ENCODE measurements at regions not wholly inside any gene's neighbourhood (a gene's known extent, or its start where the extent isn't known, plus 50 kb on each side); places are given as distances from the start of the nearest gene placed in this dataset.
"Not testable (repeated sequence)": the region's sequence is repeated elsewhere in the genome, so short reads cannot be mapped to it uniquely, and the experiment has no call there.

DNA sequence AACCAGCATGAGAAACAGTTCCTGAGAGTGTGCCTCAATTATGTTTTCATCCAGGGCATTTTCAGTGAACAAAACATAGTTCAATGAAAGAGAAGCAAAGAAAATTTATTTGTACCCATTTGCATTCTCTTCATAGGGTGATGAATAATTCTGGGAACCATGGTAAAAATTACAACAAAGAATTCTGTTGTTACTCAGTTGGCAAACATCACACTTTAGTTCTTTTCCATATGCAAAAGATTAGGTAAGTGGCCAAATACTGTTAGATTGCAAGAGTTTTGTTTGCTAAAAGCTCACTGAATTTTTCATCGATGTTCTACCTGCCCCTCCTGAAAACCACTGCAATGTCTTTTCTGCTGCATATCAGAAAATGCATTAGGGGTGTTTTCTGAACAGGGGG lies 132.4 kb upstream of the RGS6 start:
- H3K27ac ChIP-seq, result no peak overlapping the region
- TF ChIP-seq, protein P1, sequence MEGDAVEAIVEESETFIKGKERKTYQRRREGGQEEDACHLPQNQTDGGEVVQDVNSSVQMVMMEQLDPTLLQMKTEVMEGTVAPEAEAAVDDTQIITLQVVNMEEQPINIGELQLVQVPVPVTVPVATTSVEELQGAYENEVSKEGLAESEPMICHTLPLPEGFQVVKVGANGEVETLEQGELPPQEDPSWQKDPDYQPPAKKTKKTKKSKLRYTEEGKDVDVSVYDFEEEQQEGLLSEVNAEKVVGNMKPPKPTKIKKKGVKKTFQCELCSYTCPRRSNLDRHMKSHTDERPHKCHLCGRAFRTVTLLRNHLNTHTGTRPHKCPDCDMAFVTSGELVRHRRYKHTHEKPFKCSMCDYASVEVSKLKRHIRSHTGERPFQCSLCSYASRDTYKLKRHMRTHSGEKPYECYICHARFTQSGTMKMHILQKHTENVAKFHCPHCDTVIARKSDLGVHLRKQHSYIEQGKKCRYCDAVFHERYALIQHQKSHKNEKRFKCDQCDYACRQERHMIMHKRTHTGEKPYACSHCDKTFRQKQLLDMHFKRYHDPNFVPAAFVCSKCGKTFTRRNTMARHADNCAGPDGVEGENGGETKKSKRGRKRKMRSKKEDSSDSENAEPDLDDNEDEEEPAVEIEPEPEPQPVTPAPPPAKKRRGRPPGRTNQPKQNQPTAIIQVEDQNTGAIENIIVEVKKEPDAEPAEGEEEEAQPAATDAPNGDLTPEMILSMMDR (conservative IDR thresholded peaks at IDR 0.05), result no peak

DNA sequence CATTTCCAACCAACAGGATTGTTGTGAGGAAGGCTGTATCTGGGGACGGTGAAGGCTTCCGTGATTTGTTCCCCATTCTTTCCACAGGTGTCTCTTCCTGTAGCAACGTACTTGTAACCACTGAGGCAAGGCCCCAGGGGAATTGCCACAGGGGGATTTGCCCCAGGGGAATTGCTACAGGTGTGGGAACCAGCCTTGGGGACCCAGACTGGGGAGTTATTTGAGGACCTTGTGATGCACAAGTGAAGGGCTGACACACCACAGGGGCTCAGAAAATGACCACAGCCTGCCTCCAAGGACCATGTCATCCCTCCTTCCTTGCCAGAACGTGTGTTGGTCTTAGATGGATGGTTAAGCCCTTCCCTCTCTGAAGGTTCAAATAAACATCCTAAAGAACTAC lies 131.4 kb upstream of the RGS6 start:
- H3K27ac ChIP-seq, result no peak overlapping the region
- TF ChIP-seq, protein P1 (conservative IDR thresholded peaks at IDR 0.05), result no peak

DNA sequence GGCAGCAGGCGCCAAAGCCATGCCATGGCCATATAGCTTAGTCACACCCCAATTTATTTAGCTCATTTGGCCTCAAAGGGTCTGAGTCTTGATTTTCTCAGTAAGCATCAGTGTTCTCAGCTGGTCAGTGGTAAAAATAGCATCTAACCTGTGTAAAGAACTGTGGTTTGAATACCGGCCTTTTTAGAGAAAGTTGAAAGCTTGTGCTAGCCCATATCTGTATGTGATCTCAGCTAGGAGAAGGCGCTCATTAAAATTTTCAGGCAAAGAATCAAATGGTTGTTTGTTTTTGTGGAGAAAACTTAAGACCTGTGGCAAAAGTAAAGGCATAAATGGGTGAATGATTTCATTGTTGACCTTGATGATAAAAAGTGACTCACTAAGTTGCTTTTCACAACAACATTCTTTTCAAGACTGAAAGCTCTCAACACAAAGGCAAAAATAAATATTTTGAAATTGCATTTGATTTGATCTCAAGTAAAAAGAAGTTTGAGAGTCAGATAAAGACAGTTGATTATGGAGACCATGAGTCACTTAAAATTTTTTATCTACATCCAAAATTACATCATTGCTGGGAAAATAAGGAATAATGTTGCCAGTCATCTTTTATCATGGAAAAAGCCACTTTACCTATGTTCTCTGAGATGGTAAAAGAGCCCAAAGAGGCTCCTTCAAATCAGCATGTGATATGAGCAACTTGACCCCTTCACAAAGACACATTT lies 128.5 kb upstream of the RGS6 start:
- no peak overlapping the region for H3K27ac ChIP-seq
- TF ChIP-seq, protein P1 (conservative IDR thresholded peaks at IDR 0.05), result no peak

DNA sequence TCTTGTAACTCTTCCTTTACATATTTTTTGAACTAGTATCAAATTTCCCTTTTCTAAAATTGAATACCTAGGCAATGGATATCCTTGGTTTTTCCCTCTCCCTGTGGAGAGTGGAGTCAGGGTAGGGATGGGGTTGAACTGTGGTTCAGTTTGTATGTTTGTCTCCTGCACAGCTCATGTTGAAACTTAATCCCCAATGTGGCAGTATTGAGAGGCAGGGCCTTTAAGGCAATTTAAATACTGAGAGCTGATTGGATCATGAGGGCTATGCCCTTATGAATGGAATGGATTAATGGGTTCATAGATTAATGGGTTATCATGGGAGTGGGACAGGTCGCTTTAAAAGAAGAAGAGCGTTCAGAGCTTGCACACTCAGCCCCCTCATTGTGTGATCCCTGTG lies 127.2 kb upstream of the RGS6 start:
- TF ChIP-seq, protein P1 (conservative IDR thresholded peaks at IDR 0.05), result no peak
- H3K27ac ChIP-seq, result no peak overlapping the region

DNA sequence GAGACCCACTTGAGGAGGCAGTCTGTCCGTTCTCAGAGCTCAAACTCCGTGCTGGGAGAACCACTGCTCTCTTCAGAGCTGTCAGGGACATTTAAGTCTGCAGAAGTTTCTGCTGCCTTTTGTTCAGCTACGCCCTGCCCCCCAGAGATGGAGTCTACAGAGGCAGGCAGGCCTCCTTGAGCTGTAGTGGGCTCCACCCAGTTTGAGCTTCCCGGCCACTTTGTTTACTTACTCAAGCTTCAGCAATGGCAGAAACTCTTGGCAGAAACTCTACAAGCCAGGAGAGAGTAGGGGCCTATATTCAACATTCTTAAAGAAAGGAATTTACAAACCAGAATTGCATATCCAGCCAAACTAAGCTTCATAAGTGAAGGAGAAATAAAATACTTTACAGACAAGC lies 125.2 kb upstream of the RGS6 start:
- not testable (repeated sequence) for H3K27ac ChIP-seq

DNA sequence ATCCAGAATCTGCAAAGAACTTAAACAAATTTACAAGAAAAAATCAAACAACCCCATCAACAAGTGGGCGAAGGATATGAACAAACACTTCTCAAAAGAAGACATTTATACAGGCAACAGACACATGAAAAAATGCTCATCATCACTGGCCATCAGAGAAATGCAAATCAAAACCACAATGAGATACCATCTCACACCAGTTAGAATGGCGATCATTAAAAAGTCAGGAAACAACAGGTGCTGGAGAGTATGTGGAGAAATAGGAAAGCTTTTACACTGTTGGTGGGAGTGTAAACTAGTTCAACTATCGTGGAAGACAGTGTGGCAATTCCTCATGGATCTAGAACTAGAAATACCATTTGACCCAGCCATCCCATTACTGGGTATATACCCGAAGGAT lies 121.4 kb upstream of the RGS6 start:
- H3K27ac ChIP-seq, result not testable (repeated sequence)

DNA sequence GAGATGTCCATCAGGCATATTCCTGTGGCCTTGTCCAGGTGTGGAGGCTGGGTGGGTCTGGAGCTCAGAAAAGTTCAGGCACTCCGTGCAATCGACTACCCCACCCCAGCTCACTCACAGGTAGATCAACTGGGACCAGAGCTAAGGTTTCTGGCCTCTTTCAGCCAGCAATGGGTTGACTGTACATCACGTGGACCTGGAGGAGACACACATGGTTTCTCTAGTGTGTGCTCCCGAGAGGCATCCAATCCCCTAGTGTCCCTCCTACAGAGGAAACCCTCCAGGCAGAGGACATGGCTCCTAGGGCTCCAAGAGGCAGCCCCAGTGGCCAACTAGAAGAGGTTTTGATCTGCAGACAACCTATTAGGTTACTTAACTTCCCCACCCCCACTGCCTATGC lies 119.5 kb upstream of the RGS6 start:
- H3K27ac ChIP-seq, result no peak overlapping the region
- TF ChIP-seq, protein P1 (conservative IDR thresholded peaks at IDR 0.05), result no peak

DNA sequence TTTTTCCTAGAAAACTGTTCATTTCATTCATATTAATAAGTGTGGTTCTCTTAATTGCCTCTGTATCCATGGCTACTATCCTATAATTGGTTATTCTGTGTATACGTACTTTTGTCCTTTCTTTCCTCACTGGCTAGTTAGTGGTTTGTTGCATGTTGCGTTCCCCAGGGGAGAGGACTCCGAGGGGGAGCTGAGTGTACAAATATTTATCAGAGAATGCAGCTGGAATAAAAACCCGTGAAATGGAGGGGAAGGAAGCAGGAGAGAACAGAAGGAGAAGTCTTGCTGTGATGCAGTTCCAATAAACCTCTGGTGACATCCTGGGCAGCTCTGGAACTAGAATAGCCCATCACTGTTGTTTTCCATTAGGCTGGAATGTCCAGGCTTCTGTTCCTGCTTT lies 117.1 kb upstream of the RGS6 start:
- TF ChIP-seq, protein P1 (conservative IDR thresholded peaks at IDR 0.05), result no peak
- H3K27ac ChIP-seq, result no peak overlapping the region

DNA sequence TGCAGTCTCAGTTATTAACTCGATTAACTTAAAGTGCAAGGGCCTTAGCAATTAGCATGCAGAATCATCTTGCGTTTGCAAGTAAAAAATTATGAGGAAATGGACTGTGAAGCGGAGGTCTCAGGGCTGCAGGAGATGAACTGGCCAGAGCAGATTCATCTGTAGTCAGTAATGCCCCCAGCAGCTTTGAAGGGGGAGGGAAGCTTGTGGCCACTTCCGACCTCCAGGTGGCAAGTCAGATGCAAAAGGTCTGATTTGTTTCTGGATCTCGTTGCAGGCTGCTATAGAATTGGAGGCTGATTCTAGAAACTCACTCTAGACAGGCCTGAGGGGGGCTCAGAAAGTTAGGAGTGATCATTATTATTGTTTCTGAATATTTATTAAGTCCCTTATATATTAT lies 107.4 kb upstream of the RGS6 start:
- no peak overlapping the region for H3K27ac ChIP-seq
- TF ChIP-seq, protein P1 (conservative IDR thresholded peaks at IDR 0.05), result no peak
